GM18520 (cell line): ENCODE measurements at regions not wholly inside any gene's neighbourhood (a gene's known extent, or its start where the extent isn't known, plus 50 kb on each side); places are given as distances from the start of the nearest gene placed in this dataset.

Experiments used
- ATAC-seq: cut with Tn5 transposase; IDR thresholded peaks from one replicate; pipeline ENCODE4 v1.9.1; 2021; ENCODE audit not compliant: unreplicated experiment

DNA sequence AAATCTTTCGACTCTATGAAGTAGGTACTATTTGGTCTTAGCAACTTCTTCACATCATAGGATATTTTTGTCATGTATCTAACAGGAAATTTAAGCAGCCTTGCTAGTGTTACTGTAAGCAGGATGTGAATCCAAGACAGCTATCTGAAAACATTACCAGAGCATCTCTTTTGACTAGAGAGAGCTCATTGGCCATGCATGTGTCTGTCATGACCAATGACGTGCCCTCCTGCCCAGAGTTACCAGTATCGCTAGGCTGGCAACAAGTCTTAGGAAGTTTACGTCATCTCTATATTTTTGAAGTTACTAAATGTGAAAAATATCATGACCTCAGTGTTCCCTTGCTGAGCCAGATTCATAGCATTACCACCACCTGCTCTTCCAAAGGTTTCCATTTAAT is 130.9 kb upstream of the TP63 start:
- no peak for ATAC-seq

DNA sequence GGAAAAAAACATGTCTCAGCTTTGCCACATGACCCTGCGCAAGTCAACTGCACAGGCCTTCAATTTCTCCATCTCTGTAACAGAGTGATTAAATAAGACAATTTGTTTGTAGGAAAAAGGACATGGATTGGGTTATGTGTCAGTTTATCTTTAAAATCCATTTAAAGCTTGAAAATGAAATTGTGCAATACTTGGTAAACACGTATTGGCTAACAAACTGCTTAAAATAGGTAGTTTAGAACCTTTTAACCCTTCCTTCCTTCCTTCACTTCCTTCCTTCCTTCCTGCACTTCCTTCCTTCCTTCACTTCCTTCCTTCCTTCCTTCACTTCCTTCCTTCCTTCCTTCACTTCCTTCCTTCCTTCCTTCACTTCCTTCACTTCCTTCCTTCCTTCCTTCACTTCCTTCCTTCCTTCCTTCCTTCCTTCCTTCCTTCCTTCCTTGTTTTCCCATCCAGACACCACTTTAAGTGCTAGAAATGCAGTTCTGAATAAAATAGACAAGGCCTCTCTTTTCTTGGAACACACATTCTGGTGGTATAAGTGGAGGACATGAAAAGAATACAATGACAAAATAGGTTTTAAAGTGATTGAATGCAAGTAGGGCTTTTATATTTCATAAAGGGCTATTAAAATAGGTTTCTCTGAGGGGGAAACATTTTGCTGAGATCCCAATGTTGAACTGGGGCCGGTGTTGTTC is 130.2 kb upstream of the TP63 start:
- ATAC-seq, result no peak

DNA sequence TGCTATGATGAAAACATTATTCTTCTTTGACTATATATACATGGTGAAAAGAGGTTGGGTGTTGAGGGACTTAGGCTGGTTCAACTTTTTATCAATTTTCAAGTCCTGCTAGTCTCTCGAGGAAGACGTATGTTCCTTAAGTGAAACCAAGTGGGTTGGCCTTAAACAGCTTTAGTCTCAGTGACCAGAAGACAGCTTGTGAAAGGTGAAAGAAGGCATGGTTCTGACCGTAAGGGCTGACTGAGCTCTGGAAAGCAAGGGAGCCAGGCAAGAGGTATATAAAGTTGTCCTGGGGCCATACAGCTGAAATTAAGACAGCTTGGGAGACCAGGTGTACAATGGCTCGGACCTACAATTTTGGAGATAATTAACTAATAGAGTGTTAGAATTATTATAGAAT is 128.9 kb upstream of the TP63 start:
- no peak for ATAC-seq

DNA sequence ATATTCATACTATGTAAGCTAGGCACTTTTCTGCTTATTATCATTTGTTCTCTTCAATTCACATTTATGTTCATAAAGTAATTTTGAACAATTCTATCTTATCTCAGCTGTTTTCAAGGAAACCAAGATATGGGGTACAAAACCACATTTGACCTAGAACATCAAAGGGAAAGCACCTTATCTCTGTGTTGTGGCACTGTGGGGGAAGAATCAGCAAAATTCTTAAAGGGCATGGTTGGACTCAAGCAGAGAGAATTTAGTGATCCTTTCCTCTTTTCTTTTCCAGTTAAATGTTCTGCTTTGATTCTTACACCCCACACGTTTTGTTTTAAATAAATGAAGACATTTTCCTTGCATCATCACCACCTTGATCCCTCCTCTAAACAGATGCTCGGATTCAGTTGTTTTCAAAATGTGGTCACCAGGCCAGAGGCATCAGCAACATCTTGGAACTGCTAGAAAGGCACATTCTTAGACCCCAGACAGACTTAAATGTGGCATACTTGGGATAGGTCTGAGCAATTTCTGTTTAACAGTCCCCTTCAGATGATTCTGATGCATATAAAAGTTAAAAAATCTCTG is 128.4 kb upstream of the TP63 start:
- no peak for ATAC-seq

DNA sequence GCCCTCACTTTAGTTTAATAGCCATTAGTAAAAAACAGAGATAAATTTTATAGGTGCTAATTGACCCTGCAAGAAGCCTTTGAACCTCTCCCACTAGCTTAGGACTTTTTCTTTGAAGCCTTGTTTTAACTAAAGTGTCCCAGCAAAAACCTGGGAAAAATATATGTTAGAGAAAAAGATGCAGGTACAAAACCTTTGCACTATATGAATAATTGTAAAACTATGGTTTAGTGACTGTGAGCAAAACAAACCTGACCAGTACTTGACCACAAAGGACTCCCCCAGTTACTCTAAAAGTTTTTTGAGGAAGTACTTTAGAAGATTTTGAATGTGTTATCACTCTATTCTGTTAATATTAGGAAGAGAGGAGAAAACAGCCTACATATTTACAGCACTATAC is 123.3 kb upstream of the TP63 start:
- peak; percentile 57 for ATAC-seq

DNA sequence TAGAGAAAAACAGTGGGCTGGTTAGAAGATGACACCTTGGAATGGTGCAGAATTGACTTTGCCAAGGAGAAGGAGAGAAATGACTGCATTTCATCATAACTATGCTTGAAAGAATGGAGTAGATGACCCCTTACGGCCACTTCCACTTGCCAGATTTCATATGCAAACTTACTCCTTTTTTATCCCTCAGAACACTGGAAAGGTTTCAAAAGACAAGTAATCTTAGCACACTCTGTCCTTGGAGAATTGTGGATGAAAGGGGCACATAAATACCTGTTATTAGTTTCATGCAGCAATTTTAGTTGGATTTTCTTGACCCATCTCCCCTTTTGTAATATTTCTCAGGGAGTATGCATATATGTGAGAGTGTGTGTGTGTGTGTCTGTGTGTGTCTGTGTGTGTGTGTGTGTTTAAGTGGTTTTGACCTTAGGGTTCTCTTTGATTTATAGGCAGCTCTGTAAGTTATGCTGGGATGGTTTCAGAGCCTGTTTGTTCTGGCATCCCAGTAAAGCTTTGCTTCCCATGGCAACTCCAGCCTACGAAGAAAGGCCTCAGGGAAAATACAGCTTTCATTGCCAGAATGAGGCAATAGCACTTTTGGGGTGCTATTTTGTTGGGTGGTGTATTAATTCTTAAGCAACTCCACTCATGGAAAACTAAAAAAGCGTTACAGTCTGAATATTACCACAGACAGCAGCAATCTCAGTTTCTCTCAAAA is 122.2 kb upstream of the TP63 start:
- no peak for ATAC-seq

DNA sequence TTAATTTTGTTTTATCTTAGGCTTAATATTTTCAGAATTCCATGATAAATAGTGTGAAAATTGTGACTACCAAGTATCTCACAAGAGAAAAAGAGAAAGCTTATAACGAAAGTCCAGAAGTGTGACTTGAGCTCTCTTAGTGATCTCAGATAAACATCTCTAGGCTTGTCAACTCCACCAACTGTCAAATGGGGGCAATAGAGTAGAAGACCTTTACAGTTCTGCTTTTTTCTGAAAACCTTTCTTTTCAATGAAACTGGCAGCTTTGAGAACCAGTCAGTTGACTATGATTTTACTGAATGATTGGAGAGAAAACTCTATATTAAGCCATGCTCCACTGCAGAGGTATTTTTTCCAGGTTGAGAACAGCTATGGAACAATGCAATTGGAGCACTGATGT is 119.2 kb upstream of the TP63 start:
- ATAC-seq, result no peak

DNA sequence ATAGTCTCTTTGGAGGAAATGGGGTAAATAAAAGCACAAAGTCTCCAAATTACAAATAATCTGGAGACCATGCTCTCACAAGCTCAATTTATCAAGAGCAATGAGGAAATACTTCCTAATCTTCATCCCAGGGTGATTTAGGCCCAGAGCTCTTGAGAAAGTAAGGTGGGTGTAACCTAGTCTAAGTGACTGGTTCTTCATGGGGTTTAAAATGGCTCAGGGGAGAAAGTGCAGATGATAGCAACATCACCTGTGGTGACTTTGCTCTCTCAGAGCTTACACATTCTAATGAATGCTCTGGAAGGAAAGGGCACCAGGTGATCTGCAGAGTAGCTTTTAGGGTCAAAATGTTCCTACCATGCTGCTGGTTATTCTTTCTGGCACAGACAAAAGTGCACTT is 118.4 kb upstream of the TP63 start:
- ATAC-seq, result no peak

DNA sequence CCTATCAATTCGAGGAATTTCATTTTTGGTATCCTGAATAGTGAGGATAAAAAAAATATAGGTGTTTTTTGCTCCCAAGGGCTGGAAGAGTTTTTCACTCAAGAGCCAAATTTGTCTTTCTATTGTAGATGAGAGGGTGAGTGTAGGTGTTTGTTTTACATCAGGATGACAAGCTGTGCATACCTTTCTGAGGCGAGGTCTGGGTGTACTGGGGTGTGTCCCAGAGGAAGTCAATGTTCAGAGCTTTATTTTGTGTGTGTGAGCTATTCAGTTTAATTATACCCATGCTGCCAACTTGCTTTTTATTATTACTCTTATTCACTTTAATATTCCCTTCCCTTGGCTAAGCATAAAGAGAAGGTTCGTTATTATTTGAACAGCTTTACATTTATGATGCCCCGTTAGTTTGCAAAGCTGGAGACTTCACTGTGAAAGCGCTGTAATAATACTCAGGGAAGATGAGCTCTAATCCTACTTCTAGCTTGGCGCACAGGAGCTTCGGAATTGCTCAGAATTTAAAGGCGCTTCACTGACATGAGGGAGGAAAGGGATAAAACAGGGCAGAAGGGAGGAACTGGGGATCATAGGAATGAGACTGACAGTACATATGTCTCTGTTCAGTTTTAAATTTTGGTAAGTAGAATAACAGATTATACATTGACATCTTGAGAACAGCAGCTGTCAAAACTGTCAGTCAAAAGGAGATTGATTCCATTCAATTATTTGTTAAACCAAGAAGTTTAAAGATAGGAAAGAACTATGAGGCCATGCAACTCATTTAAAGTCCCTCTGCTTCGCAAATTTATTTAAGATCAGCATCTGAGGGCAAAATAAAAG is 117.7 kb upstream of the TP63 start:
- ATAC-seq, result no peak

DNA sequence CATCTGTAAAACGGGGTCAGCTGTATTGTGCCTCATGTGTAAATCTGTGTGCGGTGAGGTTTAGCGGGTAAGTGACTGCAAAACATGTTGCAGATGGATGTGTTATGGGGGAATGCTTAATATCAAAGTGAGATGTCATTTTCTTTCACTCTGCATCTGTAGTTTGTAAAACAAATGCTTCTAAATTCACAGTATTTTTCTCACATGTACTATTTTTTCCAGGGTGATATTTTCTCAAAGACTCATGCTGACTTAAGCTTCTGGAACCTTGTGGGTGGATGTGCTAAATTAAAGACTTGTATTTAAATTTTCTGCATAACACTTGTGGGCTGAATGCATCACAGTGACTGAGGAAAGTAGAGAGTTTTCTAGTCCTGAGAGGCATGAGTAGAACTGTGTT is 115.2 kb upstream of the TP63 start:
- no peak for ATAC-seq

DNA sequence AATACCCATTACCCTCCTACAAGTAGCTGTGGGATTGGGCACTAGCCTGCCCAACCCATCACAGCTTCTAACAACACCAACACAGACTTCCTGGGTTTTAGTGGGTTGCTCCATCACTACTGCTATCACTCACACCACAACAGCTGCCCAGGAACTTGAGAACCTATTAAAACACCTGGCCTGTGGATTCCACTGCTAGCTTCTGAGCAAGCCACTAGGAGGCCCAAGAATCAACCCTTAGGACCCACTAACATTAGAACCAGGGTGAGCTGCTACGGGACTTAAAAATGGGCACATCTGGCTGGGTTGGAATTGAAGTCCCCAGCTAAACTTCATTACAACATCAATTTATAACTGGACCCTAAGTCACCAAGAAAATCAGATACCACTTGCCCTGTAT is 113.2 kb upstream of the TP63 start:
- no peak for ATAC-seq

DNA sequence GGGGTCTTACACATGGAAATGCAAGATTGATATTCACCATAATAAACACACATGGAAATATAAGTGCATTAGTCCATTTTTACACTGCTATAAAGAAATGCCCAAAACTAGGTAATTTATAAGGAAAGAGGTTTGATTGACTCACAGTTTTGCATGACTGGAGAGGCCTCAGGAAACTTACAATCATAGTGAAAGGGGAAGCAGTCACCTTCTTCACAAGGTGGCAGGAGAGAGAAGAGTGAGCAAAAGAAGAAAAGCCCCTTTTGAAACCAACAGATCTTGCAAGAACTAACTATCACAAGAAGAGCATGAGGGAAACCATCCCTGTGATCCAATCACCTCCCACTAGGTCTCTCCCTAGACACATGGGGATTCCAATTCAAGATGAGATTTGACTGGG is 111.7 kb upstream of the TP63 start:
- ATAC-seq, result no peak

DNA sequence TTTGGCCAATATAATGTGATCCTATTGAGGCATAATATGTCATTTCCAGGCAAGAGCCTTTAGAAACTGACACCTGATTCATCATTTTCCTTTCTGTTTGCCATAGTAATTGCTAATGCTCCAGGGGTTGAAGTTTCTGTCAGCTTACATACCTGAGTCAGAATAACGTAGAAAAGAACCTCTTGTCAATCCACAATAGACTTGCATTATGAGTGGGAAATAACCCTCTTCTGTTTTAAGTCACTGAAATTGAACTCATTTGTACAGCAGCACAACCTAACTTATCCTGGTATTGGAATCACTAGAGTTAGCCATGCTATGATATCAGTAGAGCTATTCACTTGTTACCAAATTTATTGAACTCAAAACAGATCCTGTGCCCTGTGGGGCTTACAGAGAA is 101.7 kb upstream of the TP63 start:
- ATAC-seq, result peak; percentile 72

DNA sequence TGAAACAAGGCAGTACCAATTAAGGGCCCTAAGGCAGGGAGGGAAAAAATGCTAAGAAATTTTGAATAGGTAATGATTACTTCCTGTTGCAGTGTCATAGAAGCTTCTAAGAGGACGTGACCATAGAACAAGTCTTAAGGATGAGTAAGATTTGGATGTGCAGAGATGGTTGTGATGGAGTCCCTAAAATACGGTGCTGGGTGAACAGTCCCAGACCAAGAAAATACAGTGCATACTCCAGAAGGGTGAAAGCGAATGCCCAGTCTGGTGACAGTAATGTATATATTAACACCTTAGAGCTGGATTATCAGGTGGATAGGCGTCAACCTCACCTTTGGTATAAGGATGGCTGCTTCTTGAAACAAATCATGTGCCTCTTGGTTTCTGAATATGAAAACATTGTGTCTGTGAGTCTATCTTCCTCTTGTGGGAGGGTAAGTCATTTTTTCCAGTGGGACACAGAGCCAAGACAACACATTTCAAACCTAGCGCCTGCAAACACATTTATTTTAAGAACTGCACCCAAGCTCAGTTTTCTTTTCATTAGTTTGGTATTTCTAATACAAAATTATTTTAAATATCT is 101.2 kb upstream of the TP63 start:
- ATAC-seq, result peak; percentile 36

DNA sequence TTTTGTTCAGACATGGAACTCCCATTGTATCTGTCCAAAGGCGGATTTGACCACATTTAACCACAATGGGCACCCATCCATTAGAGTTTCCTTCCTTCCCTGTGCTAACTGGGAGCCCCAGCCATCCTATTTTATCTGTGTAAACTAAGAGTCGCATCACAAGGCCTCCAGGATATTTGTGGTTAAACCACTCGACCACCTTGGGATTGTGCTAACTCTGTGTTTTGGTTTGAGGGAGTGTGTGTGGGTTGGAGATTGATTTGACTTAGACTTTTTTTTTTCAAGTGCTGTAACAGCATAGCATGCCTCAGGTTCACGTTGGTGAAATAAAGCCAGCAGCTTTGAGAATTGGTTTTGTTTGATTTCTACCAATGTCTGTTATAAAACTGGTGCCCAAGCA is 100.4 kb upstream of the TP63 start:
- no peak for ATAC-seq

DNA sequence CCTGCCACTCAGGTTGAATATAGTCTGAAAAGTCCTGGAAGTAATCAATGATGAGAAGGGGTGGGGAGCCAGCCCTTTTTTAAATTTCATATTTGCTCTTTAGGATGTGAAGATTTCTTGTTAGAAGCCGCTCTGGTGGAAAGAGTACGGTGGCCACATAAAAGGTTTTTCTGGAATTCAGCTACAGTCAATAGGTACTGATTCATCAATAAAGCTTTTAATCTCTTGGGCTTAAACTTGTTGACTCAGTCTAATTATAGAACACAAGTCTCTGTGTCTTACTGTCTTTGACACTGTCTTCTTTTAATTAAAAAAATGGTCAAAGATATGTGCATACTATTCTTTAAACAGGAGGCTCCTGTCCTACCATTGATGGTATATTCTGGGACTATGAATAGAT is 99.9 kb upstream of the TP63 start:
- ATAC-seq, result no peak

DNA sequence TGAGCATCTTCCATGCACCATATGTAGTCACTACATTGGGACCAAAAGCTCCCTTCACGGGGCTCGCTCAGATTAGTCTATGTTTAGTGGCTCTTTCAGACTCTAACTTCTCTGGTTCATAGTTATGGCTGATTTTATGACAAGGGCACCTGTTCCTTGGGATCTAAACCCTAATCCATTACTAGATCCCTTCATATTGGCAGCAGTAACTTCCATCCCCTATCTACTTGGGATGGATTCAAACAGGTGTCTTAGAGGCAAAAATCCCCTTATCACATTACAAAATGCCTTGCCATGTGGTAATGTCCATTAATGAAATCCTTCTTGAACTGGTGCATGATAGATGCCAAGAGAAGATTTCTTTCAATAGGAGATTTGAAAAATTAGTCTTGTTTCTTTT is 96.7 kb upstream of the TP63 start:
- no peak for ATAC-seq

DNA sequence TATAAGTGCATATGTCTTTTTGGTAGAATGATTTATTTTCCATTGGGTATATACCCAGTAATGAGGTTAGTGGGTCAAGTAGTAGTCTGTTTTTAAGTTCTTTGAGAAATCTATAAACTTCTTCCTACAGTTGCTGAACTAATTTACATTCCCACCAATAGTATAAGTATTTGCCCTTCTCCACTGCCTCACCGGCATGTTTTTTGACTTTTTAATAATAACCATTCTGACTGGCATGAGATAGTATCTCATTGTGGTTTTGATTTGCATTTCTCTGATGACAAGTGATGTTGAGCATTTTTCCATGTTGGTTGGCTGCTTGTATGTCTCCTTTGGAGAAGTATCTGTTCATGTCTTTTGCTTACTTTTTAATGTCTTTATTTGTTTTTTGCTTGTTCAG is 94.1 kb upstream of the TP63 start:
- ATAC-seq, result no peak

DNA sequence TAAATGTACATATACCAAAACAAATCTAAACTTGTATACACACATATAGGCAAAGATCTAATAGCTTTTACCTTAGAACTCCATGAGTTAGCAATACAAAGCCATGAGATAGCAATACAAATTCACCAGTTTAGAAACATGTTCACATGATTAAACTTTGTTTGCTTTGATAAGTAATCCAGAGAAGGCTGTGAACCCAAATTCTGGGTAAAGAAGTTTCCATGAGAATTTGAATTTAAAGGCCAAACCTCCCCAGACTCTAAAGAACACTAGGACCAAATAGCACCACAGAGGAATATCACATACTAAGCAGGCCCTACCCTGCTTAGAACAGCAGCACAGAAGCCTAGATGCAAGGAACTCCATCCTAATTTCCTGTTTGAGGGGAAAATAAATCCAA is 83.7 kb upstream of the TP63 start:
- no peak for ATAC-seq

DNA sequence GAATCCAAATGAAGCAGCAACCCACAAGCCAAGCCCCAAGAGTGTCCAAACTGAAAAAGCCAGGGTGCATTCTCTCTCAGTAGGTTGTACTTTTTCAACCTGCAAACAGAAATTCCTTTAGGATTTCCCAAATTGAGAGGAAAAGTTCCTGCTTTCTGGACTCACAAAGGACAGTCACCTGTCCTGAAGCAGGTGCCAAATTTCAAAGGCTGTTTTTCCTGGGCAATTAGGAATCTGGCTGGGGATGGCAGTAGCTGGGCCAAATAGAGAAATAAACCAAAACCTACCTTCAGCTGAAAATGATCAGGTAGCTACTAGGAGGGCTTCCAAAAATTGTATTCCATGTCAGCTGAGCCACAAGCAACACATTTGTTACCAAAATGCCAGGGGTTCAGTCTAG is 83.1 kb upstream of the TP63 start:
- no peak for ATAC-seq

DNA sequence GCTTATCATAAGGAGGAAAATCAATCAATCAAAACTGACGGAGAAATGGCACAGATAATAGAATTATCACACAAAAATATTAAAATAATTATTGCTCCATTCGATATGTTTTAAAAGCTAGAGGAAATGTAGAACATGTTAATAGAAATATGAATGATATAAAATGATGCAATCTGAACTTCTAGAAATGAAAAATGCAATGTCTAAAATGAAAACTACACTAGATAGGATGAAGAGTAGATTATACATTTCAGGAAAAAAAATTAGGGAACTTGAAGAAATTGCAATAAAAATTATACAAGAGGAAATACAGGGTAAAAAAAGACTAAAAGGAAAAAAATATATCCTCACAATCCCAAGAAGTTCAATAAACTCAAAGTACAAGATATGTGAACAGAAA is 80.2 kb upstream of the TP63 start:
- no peak for ATAC-seq
